Mesenchymal stem cell (in vitro differentiated cells and primary cell): ENCODE measurements at regions not wholly inside any gene's neighbourhood (a gene's known extent, or its start where the extent isn't known, plus 50 kb on each side); places are given as distances from the start of the nearest gene placed in this dataset.
"Not testable (repeated sequence)": the region's sequence is repeated elsewhere in the genome, so short reads cannot be mapped to it uniquely, and the experiment has no call there.

Experiments used
- DNase-seq: peaks from one replicate; pipeline ENCODE4 v3.0.0-alpha.2; 2013
- H2AFZ ChIP-seq: one replicate; pipeline ENCODE4 v1.6.1; 2013; ENCODE audit warnings: low read depth, mild to moderate bottlenecking, control low read depth, inconsistent platforms, low read length, moderate library complexity
- H2AK5ac ChIP-seq: 2 replicates; pipeline ENCODE4 v1.6.1; 2013; ENCODE audit warnings: low read length, moderate library complexity, mild to moderate bottlenecking, inconsistent platforms; ENCODE audit not compliant: severe bottlenecking
- H2BK120ac ChIP-seq: one replicate; pipeline ENCODE4 v1.6.1; 2013; ENCODE audit warnings: low read depth, mild to moderate bottlenecking, inconsistent platforms, low read length, moderate library complexity
- H2BK12ac ChIP-seq, 2 experiments: one replicate each; pipeline ENCODE4 v1.6.1; 2013; ENCODE audit warnings: inconsistent platforms in 2 of 2, low read length in 2 of 2, mild to moderate bottlenecking in 2 of 2, moderate library complexity in 2 of 2, control low read depth in 1 of 2
- H2BK15ac ChIP-seq: one replicate; pipeline ENCODE4 v1.6.1; 2013; ENCODE audit warnings: mild to moderate bottlenecking, low read depth, inconsistent platforms; ENCODE audit not compliant: poor library complexity, severe bottlenecking
- H2BK5ac ChIP-seq: 2 replicates; pipeline ENCODE4 v1.6.1; 2013; ENCODE audit warnings: low read depth, mild to moderate bottlenecking, low read length, control low read depth, inconsistent platforms; ENCODE audit not compliant: poor library complexity, severe bottlenecking
- H3K14ac ChIP-seq, 2 experiments: one replicate each; pipeline ENCODE4 v1.6.1; 2013; ENCODE audit warnings: inconsistent platforms in 2 of 2, low read length in 2 of 2, control low read depth in 1 of 2, mild to moderate bottlenecking in 1 of 2, moderate library complexity in 1 of 2
- H3K18ac ChIP-seq, 2 experiments: one replicate each; pipeline ENCODE4 v1.6.1; 2013; ENCODE audit warnings: inconsistent platforms in 2 of 2, low read length in 2 of 2, control low read depth in 1 of 2, low read depth in 1 of 2, mild to moderate bottlenecking in 1 of 2
- H3K23ac ChIP-seq, 2 experiments: one replicate each; pipeline ENCODE4 v1.6.1; 2013; ENCODE audit warnings: inconsistent platforms in 2 of 2, low read length in 2 of 2, mild to moderate bottlenecking in 2 of 2, moderate library complexity in 2 of 2, control low read depth in 1 of 2
- H3K27ac ChIP-seq: 2 replicates; pipeline ENCODE4 v1.5.1; 2013; ENCODE audit warnings: mild to moderate bottlenecking, moderate library complexity, low read length, control low read depth, inconsistent platforms; ENCODE audit not compliant: poor library complexity, severe bottlenecking
- H3K27me3 ChIP-seq, 2 experiments: 2 replicates each; pipeline versions ENCODE4 v1.6.1 to v1.7.0; 2013; ENCODE audit warnings: low read length in 2 of 2, mild to moderate bottlenecking in 2 of 2, moderate library complexity in 2 of 2, control low read depth in 1 of 2, inconsistent platforms in 1 of 2; ENCODE audit not compliant: control insufficient read depth in 1 of 2, insufficient read depth in 1 of 2
- H3K36me3 ChIP-seq, 2 experiments: 2 replicates each; pipeline versions ENCODE4 v1.6.1 to v1.7.0; 2013; ENCODE audit warnings: low read length in 2 of 2, control low read depth in 1 of 2, inconsistent platforms in 1 of 2, low read depth in 1 of 2, mild to moderate bottlenecking in 1 of 2; ENCODE audit not compliant: insufficient read depth in 2 of 2, control insufficient read depth in 1 of 2
- H3K4ac ChIP-seq, 2 experiments: one replicate each; pipeline ENCODE4 v1.6.1; 2013; ENCODE audit warnings: inconsistent platforms in 2 of 2, low read length in 2 of 2, mild to moderate bottlenecking in 2 of 2, moderate library complexity in 2 of 2, control low read depth in 1 of 2, low read depth in 1 of 2
- H3K4me1 ChIP-seq: 2 replicates; pipeline ENCODE4 v1.6.1; 2013; ENCODE audit warnings: low read depth, low read length, control low read depth; ENCODE audit not compliant: control insufficient read depth, insufficient read depth
- H3K4me2 ChIP-seq: 2 replicates; pipeline ENCODE4 v1.6.1; 2013; ENCODE audit warnings: low read length, mild to moderate bottlenecking, inconsistent platforms; ENCODE audit not compliant: poor library complexity, severe bottlenecking
- H3K4me3 ChIP-seq, 2 experiments: 2 replicates each; pipeline versions ENCODE4 v1.5.1 to v1.7.0; 2013; ENCODE audit warnings: low read length in 2 of 2, mild to moderate bottlenecking in 2 of 2, control low read depth in 1 of 2, low read depth in 1 of 2; ENCODE audit not compliant: insufficient read depth in 1 of 2
- H3K79me1 ChIP-seq: replicated peaks from 2 replicates; pipeline ENCODE4 v1.6.1; 2013; ENCODE audit warnings: mild to moderate bottlenecking, control low read depth, low read length, inconsistent platforms; ENCODE audit not compliant: poor library complexity, severe bottlenecking
- H3K9ac ChIP-seq: 2 replicates; pipeline ENCODE4 v1.7.0; 2013; ENCODE audit warnings: mild to moderate bottlenecking, low read length, moderate library complexity
- H3K9me3 ChIP-seq: 2 replicates; pipeline ENCODE4 v1.7.0; 2013; ENCODE audit warnings: mild to moderate bottlenecking, low read length; ENCODE audit not compliant: control insufficient read depth
- H4K8ac ChIP-seq: one replicate; pipeline ENCODE4 v1.6.1; 2013; ENCODE audit warnings: inconsistent platforms, mild to moderate bottlenecking, low read length, moderate library complexity
- H4K91ac ChIP-seq: one replicate; pipeline ENCODE4 v1.6.1; 2013; ENCODE audit warnings: mild to moderate bottlenecking, low read length, inconsistent platforms
- WGBS: methylation state at CpG from one replicate; pipeline ENCODE4 v1.1.7; 2013; ENCODE audit warnings: mixed read lengths; 5-methylcytosine and 5-hydroxymethylcytosine counted together

GRCh38 chr5:18534119-18534518 lies 899.9 kb downstream of the TAF11L14 start:
- no peak overlapping the region for H2BK15ac ChIP-seq
- no peak overlapping the region for H2AFZ ChIP-seq
- H3K27ac ChIP-seq, result no peak overlapping the region
- H3K27me3 ChIP-seq, result no peaks in the 10 kb centered on the region
- H3K9me3 ChIP-seq, result no peaks in the 10 kb centered on the region
- H4K8ac ChIP-seq, result no peak overlapping the region
- H4K91ac ChIP-seq, result no peak overlapping the region
- no peak overlapping the region for H3K9ac ChIP-seq
- 56% methylated on average over 2 of the region's 3 CpGs for WGBS
- peaks cover 2% of the 10 kb centered on the region for H3K4me1 ChIP-seq
- H3K4ac ChIP-seq, result no peak overlapping the region
- no peak overlapping the region for H3K4me3 ChIP-seq
- no peak overlapping the region for H3K23ac ChIP-seq
- H2BK120ac ChIP-seq, result no peak overlapping the region
- H3K36me3 ChIP-seq, result no peaks in the 10 kb centered on the region
- no peak for DNase-seq
- no peak overlapping the region for H2BK12ac ChIP-seq
- H3K4me2 ChIP-seq, result no peak overlapping the region
- no peak overlapping the region for H2BK5ac ChIP-seq
- no peak overlapping the region for H3K14ac ChIP-seq
- no peak overlapping the region for H3K18ac ChIP-seq
- no peak overlapping the region for H2AK5ac ChIP-seq
- H3K79me1 ChIP-seq, result no peaks in the 10 kb centered on the region

- not testable (repeated sequence) for H3K9me3 ChIP-seq, H3K4ac ChIP-seq, H3K18ac ChIP-seq, H2AFZ ChIP-seq, H3K4me3 ChIP-seq, H3K14ac ChIP-seq, H3K9ac ChIP-seq, H2BK120ac ChIP-seq, H3K4me1 ChIP-seq, H3K4me2 ChIP-seq, DNase-seq, H2BK5ac ChIP-seq, H3K79me1 ChIP-seq, H4K91ac ChIP-seq, H2BK15ac ChIP-seq, H3K23ac ChIP-seq, H3K27ac ChIP-seq, H3K27me3 ChIP-seq, H2BK12ac ChIP-seq, H2AK5ac ChIP-seq, H4K8ac ChIP-seq, H3K36me3 ChIP-seq
- WGBS, result 84% methylated on average over 7 of the region's 7 CpGs
These were observed 901.5 kb downstream of the TAF11L14 start for GRCh38 chr5:18535753-18536152.

- H4K91ac ChIP-seq, result no peak overlapping the region
- no peak for DNase-seq
- no peak overlapping the region for H3K4ac ChIP-seq
- peaks cover 13% of the 10 kb centered on the region for H3K9me3 ChIP-seq
- H3K9ac ChIP-seq, result no peak overlapping the region
- WGBS, result 94% methylated on average over 5 of the region's 6 CpGs
- no peak overlapping the region for H3K23ac ChIP-seq
- H3K4me3 ChIP-seq, result no peak overlapping the region
- no peaks in the 10 kb centered on the region for H3K27me3 ChIP-seq
- H3K4me1 ChIP-seq, result no peaks in the 10 kb centered on the region
- no peak overlapping the region for H2BK15ac ChIP-seq
- no peaks in the 10 kb centered on the region for H3K36me3 ChIP-seq
- H3K79me1 ChIP-seq, result no peaks in the 10 kb centered on the region
- H3K18ac ChIP-seq, result no peak overlapping the region
- H4K8ac ChIP-seq, result no peak overlapping the region
- no peak overlapping the region for H2AFZ ChIP-seq
- H3K27ac ChIP-seq, result no peak overlapping the region
- no peak overlapping the region for H2AK5ac ChIP-seq
- H2BK12ac ChIP-seq, result no peak overlapping the region
- no peak overlapping the region for H2BK120ac ChIP-seq
- no peak overlapping the region for H2BK5ac ChIP-seq
- no peak overlapping the region for H3K14ac ChIP-seq
- H3K4me2 ChIP-seq, result no peak overlapping the region
These were observed 910.2 kb downstream of the TAF11L14 start for GRCh38 chr5:18544421-18544820.

GRCh38 chr5:18546591-18546990 lies 912.3 kb downstream of the TAF11L14 start:
- no peaks in the 10 kb centered on the region for H3K79me1 ChIP-seq
- no peak overlapping the region for H2AFZ ChIP-seq
- no peak overlapping the region for H3K4me2 ChIP-seq
- H3K4me3 ChIP-seq, result no peak overlapping the region
- H2BK5ac ChIP-seq, result no peak overlapping the region
- no peak for DNase-seq
- H4K8ac ChIP-seq, result no peak overlapping the region
- no peak overlapping the region for H3K14ac ChIP-seq
- H3K23ac ChIP-seq, result no peak overlapping the region
- no peak overlapping the region for H3K18ac ChIP-seq
- H2BK12ac ChIP-seq, result no peak overlapping the region
- no peak overlapping the region for H3K27ac ChIP-seq
- no peaks in the 10 kb centered on the region for H3K4me1 ChIP-seq
- no peaks in the 10 kb centered on the region for H3K27me3 ChIP-seq
- no peak overlapping the region for H2AK5ac ChIP-seq
- no peak overlapping the region for H2BK120ac ChIP-seq
- H3K9ac ChIP-seq, result no peak overlapping the region
- H3K4ac ChIP-seq, result no peak overlapping the region
- no peaks in the 10 kb centered on the region for H3K36me3 ChIP-seq
- H2BK15ac ChIP-seq, result no peak overlapping the region
- H3K9me3 ChIP-seq, result peaks cover 22% of the 10 kb centered on the region
- H4K91ac ChIP-seq, result no peak overlapping the region
